GM12878 (cell line): ENCODE measurements at regions not wholly inside any gene's neighbourhood (a gene's known extent, or its start where the extent isn't known, plus 50 kb on each side); places are given as distances from the start of the nearest gene placed in this dataset.

Experiments
- ATAC-seq: fragments of 200-7000 bp; cut with Tn5 transposase; 3 replicates; pipeline ENCODE4 v1.9.1; 2020; ENCODE audit warnings: mild to moderate bottlenecking, moderate library complexity
- BruUV-seq: library from RNA; stranded (reverse); fragments of 400-500 nt; replicated peaks from 2 replicates; lab custom pipeline; 2021; lab: Mats Ljungman, UMichigan
- CTCF ChIA-PET: fragments of 300-600 bp; sonication (Branson Sonifier 250); formaldehyde crosslinking; extraction: SDS; loops from one replicate; lab custom pipeline; 2021; ENCODE audit warnings: inconsistent platforms; lab: Yijun Ruan, JAX
- POLR2A ChIA-PET: fragments of 350-600 bp; formaldehyde crosslinking; extraction: SDS; loops from one replicate; lab custom pipeline; 2021; ENCODE audit warnings: inconsistent platforms; lab: Charles Lee
- RAD21 ChIA-PET: fragments of 300-600 bp; sonication (Branson Sonifier 250); formaldehyde crosslinking; loops from one replicate; lab custom pipeline; 2023; ENCODE audit warnings: antibody characterized with exemption; ENCODE audit not compliant: unreplicated experiment; lab: Charles Lee
- SMC1A ChIA-PET: fragments of 300-600 bp; sonication (Branson Sonifier 250); formaldehyde crosslinking; loops from one replicate; lab custom pipeline; 2023; ENCODE audit not compliant: unreplicated experiment, uncharacterized antibody; lab: Charles Lee
- DNase-seq: peaks from one replicate; pipeline ENCODE4 v3.0.0-alpha.2; 2011; ENCODE audit warnings: low read depth, low spot score
- FAIRE-seq: peaks from 3 replicates; lab custom pipeline; 2011; peaks lifted over from hg19 to GRCh38; lab: Jason Lieb, UNC
- H2AFZ ChIP-seq: 2 replicates; pipeline ENCODE4 v1.6.0; 2011; ENCODE audit warnings: low read depth, low read length, control low read depth; ENCODE audit not compliant: control insufficient read depth
- H3K27ac ChIP-seq: 2 replicates; pipeline ENCODE4 v1.5.1; 2011; ENCODE audit warnings: control low read depth; ENCODE audit not compliant: control insufficient read depth, insufficient read depth
- H3K27me3 ChIP-seq, 2 experiments: replicated peaks in 1 of 2; 2 replicates each; pipeline versions ENCODE4 v1.6.0 to v1.6.1; 2011; ENCODE audit warnings: low read length in 1 of 2; ENCODE audit not compliant: control insufficient read depth in 2 of 2, insufficient read depth in 2 of 2
- H3K36me3 ChIP-seq, 2 experiments: 2 replicates each; pipeline ENCODE4 v1.5.1; 2011; ENCODE audit warnings: low read length in 1 of 2; ENCODE audit not compliant: control insufficient read depth in 2 of 2, insufficient read depth in 2 of 2
- H3K4me1 ChIP-seq: 2 replicates; pipeline ENCODE4 v1.6.1; 2011; ENCODE audit warnings: mild to moderate bottlenecking, low read length, moderate library complexity, mixed read lengths; ENCODE audit not compliant: control insufficient read depth, insufficient read depth
- H3K4me2 ChIP-seq: 2 replicates; pipeline ENCODE4 v1.6.0; 2011; ENCODE audit warnings: control low read depth; ENCODE audit not compliant: control insufficient read depth, insufficient read depth
- H3K4me3 ChIP-seq: fragments of 200-600 bp; sonication (generic); 2 replicates; pipeline ENCODE4 v1.5.1; 2016
- H3K79me2 ChIP-seq: 2 replicates; pipeline ENCODE4 v1.6.0; 2011; ENCODE audit warnings: low read length; ENCODE audit not compliant: control insufficient read depth, insufficient read depth
- H3K9ac ChIP-seq: 2 replicates; pipeline ENCODE4 v1.8.0; 2011; ENCODE audit warnings: low read length, control low read depth, mixed read lengths; ENCODE audit not compliant: control insufficient read depth, insufficient read depth
- H3K9me3 ChIP-seq: replicated peaks from 3 replicates; pipeline ENCODE4 v1.5.1; 2011; ENCODE audit warnings: mild to moderate bottlenecking, low read length; ENCODE audit not compliant: control insufficient read depth, insufficient read depth
- H4K20me1 ChIP-seq: 2 replicates; pipeline ENCODE4 v1.6.0; 2011; ENCODE audit not compliant: control insufficient read depth, insufficient read depth
- ATF3 ChIP-seq: IDR thresholded peaks from 2 replicates; pipeline ENCODE4 v1.6.1; 2011; ENCODE audit warnings: low read depth, mild to moderate bottlenecking, low read length, moderate library complexity, borderline replicate concordance; ENCODE audit errors: extremely low read depth
- CBFB ChIP-seq: IDR thresholded peaks from 2 replicates; pipeline ENCODE4 v1.6.1; 2016; ENCODE audit warnings: antibody characterized with exemption, low read depth
- CEBPZ ChIP-seq: fragments of 150-350 bp; IDR thresholded peaks from 2 replicates; pipeline ENCODE4 v1.6.1; 2016; ENCODE audit warnings: low read depth, low read length
- GABPA ChIP-seq: IDR thresholded peaks from 2 replicates; pipeline ENCODE4 v1.6.1; 2014; ENCODE audit warnings: antibody characterized with exemption, low read depth, mild to moderate bottlenecking, inconsistent platforms
- HDAC6 ChIP-seq: fragments of 200-600 bp; sonication (generic); IDR thresholded peaks from one replicate; pipeline ENCODE4 v1.8.0; 2017; ENCODE audit warnings: antibody characterized with exemption; ENCODE audit not compliant: unreplicated experiment
- ZSCAN29 ChIP-seq: fragments of 450-650 bp; IDR thresholded peaks from 2 replicates; pipeline ENCODE4 v1.6.1; 2017; ENCODE audit warnings: mild to moderate bottlenecking, moderate library complexity
- WGBS: methylation state at CpG from one replicate; pipeline ENCODE4 v1.1.6; 2016; ENCODE audit warnings: low lambda C conversion rate; ENCODE audit not compliant: insufficient replicate concordance, insufficient coverage; ENCODE audit errors: missing lambda C conversion rate; 5-methylcytosine and 5-hydroxymethylcytosine counted together
- in situ Hi-C: fragments of 300-500 bp; cut with MboI; formaldehyde crosslinking; loops from 9 replicates; pipeline ENCODE4 v1.14.3; 2018; ENCODE audit warnings: mixed read lengths
- intact Hi-C: fragments of 100-400 bp; cut with micrococcal nuclease; formaldehyde crosslinking; loops from one replicate; pipeline ENCODE4 v1.14.2; 2022; ENCODE audit not compliant: unreplicated experiment

GRCh38 chr1:24266398-24266941 is 52.7 kb upstream of the GRHL3 start (continued):
- TF ChIP-seq CEBPZ (no peak), ZSCAN29 (no peak), GABPA (no peak), CBFB (no peak), HDAC6 (no peak)
- TF ChIP-seq, all 136 proteins: peak for 0

- 0% methylated on average over 1 of the region's 1 CpG for WGBS
- TF ChIP-seq ATF3 = no peak
- no peaks in the 10 kb centered on the region for H3K79me2 ChIP-seq
- no peaks in the 10 kb centered on the region for H3K36me3 ChIP-seq
- intact Hi-C loops (no loop called here), in situ Hi-C loops (no loop called here)
- H3K9me3 ChIP-seq = no peaks in the 10 kb centered on the region
- no peak overlapping the region for H2AFZ ChIP-seq
- FAIRE-seq (no peak), ATAC-seq (no peak), DNase-seq (no peak)
- H3K4me2 ChIP-seq = no peak overlapping the region
- H3K4me3 ChIP-seq = no peak overlapping the region
- POLR2A ChIA-PET = no interaction called here
- H3K27me3 ChIP-seq = peaks cover 0 to 4% of the 10 kb centered on the region in 2 experiments; a peak in 3 of 4 replicates
- H4K20me1 ChIP-seq = no peaks in the 10 kb centered on the region
- SMC1A ChIA-PET = no interaction called here
- RAD21 ChIA-PET = no interaction called here
- CTCF ChIA-PET = no interaction called here
- no peak overlapping the region for H3K9ac ChIP-seq
- no TSS peak for BruUV-seq
- no peak overlapping the region for H3K27ac ChIP-seq
- H3K4me1 ChIP-seq = no peaks in the 10 kb centered on the region
These were observed 55.4 kb upstream of the GRHL3 start for GRCh38 chr1:24263746-24264145.
